ENCODE measurements at regions not wholly inside any gene's neighbourhood (a gene's known extent, or its start where the extent isn't known, plus 50 kb on each side); places are given as distances from the start of the nearest gene placed in this dataset.
"Not testable (repeated sequence)": the region's sequence is repeated elsewhere in the genome, so short reads cannot be mapped to it uniquely, and the experiment has no call there.

- H3K4me1 Mint-ChIP-seq (ENCODE audit: low read depth, unreplicated experiment), result no peaks in the 10 kb centered on the region
- no peak overlapping the region for H3K4me3 Mint-ChIP-seq (ENCODE audit: unreplicated experiment)
- Histone ChIP-seq H3K9me3 (no peaks in the 10 kb centered on the region), H3K36me3 (ENCODE audit: control insufficient read depth, insufficient read depth, low read length) (no peaks in the 10 kb centered on the region), H3K4me1 (no peaks in the 10 kb centered on the region), H3K27me3 (replicated peaks; ENCODE audit: control insufficient read depth, insufficient read depth, low read length) (no peaks in the 10 kb centered on the region), H3K4me3 (ENCODE audit: low read depth, low read length) (no peak overlapping the region)
- no peaks in the 10 kb centered on the region for H3K27me3 Mint-ChIP-seq (ENCODE audit: insufficient read depth, unreplicated experiment)
- POLR2A ChIA-PET, result no interaction called here
- CTCF ChIA-PET, result no interaction called here
- no peak overlapping the region for H3K27ac Mint-ChIP-seq (ENCODE audit: unreplicated experiment)
- no peaks in the 10 kb centered on the region for H3K9me3 Mint-ChIP-seq (ENCODE audit: unreplicated experiment)
- H3K36me3 Mint-ChIP-seq (ENCODE audit: insufficient read depth, unreplicated experiment), result no peaks in the 10 kb centered on the region
- DNase-seq, result no peak
- BruUV-seq (replicated peaks), result no TSS peak
- intact Hi-C loops (cut with micrococcal nuclease; ENCODE audit: unreplicated experiment), result no loop called here
- no peak for TF ChIP-seq CTCF (IDR thresholded peaks at IDR 0.05; ENCODE audit: insufficient read depth in 1 of 2, low read depth in 1 of 2, low read length in 1 of 2, severe bottlenecking in 1 of 2, unreplicated experiment in 1 of 2)
These were observed 287.8 kb upstream of the CNTN5 start for GRCh38 chr11:98732947-98733346.

- H3K27me3 ChIP-seq (replicated peaks; ENCODE audit: control insufficient read depth, insufficient read depth, low read length); H3K4me1 Mint-ChIP-seq (ENCODE audit: low read depth, unreplicated experiment); BruUV-seq (replicated peaks); H3K27me3 Mint-ChIP-seq (ENCODE audit: insufficient read depth, unreplicated experiment); POLR2A ChIA-PET; H3K36me3 Mint-ChIP-seq (ENCODE audit: insufficient read depth, unreplicated experiment); H3K27ac Mint-ChIP-seq (ENCODE audit: unreplicated experiment); H3K9me3 ChIP-seq; DNase-seq; H3K9me3 Mint-ChIP-seq (ENCODE audit: unreplicated experiment); CTCF ChIA-PET; H3K36me3 ChIP-seq (ENCODE audit: control insufficient read depth, insufficient read depth, low read length); H3K4me3 ChIP-seq (ENCODE audit: low read depth, low read length); intact Hi-C loops (cut with micrococcal nuclease; ENCODE audit: unreplicated experiment); H3K4me3 Mint-ChIP-seq (ENCODE audit: unreplicated experiment); H3K4me1 ChIP-seq: not testable (repeated sequence)
These were observed 287.4 kb upstream of the CNTN5 start for GRCh38 chr11:98733378-98733777.

GRCh38 chr11:98734686-98735085, 286.1 kb upstream of the CNTN5 start:
- no peak for DNase-seq
- Mint-ChIP-seq H3K27ac (ENCODE audit: unreplicated experiment) (no peak overlapping the region), H3K27me3 (ENCODE audit: insufficient read depth, unreplicated experiment) (no peaks in the 10 kb centered on the region), H3K9me3 (ENCODE audit: unreplicated experiment) (no peaks in the 10 kb centered on the region), H3K4me3 (ENCODE audit: unreplicated experiment) (no peak overlapping the region), H3K4me1 (ENCODE audit: low read depth, unreplicated experiment) (no peaks in the 10 kb centered on the region), H3K36me3 (ENCODE audit: insufficient read depth, unreplicated experiment) (no peaks in the 10 kb centered on the region)
- no peaks in the 10 kb centered on the region for H3K9me3 ChIP-seq
- ChIA-PET CTCF (no interaction called here), POLR2A (no interaction called here)
- H3K27me3 ChIP-seq (replicated peaks; ENCODE audit: control insufficient read depth, insufficient read depth, low read length), result no peaks in the 10 kb centered on the region
- H3K4me1 ChIP-seq, result no peaks in the 10 kb centered on the region
- H3K4me3 ChIP-seq (ENCODE audit: low read depth, low read length), result no peak overlapping the region
- intact Hi-C loops (cut with micrococcal nuclease; ENCODE audit: unreplicated experiment), result no loop called here
- TF ChIP-seq CTCF (IDR thresholded peaks at IDR 0.05; ENCODE audit: insufficient read depth in 1 of 2, low read depth in 1 of 2, low read length in 1 of 2, severe bottlenecking in 1 of 2, unreplicated experiment in 1 of 2), result no peak
- BruUV-seq (replicated peaks), result no TSS peak
- H3K36me3 ChIP-seq (ENCODE audit: control insufficient read depth, insufficient read depth, low read length), result no peaks in the 10 kb centered on the region

- H3K27me3 ChIP-seq (replicated peaks; ENCODE audit: control insufficient read depth, insufficient read depth, low read length), result no peaks in the 10 kb centered on the region
- TF ChIP-seq CTCF (IDR thresholded peaks at IDR 0.05; ENCODE audit: insufficient read depth in 1 of 2, low read depth in 1 of 2, low read length in 1 of 2, severe bottlenecking in 1 of 2, unreplicated experiment in 1 of 2), result no peak
- H3K36me3 ChIP-seq (ENCODE audit: control insufficient read depth, insufficient read depth, low read length), result no peaks in the 10 kb centered on the region
- Mint-ChIP-seq H3K27ac (ENCODE audit: unreplicated experiment) (no peak overlapping the region), H3K4me1 (ENCODE audit: low read depth, unreplicated experiment) (no peaks in the 10 kb centered on the region), H3K27me3 (ENCODE audit: insufficient read depth, unreplicated experiment) (no peaks in the 10 kb centered on the region), H3K4me3 (ENCODE audit: unreplicated experiment) (no peak overlapping the region), H3K36me3 (ENCODE audit: insufficient read depth, unreplicated experiment) (no peaks in the 10 kb centered on the region), H3K9me3 (ENCODE audit: unreplicated experiment) (no peaks in the 10 kb centered on the region)
- BruUV-seq (replicated peaks), result no TSS peak
- CTCF ChIA-PET, result no interaction called here
- H3K9me3 ChIP-seq, result no peaks in the 10 kb centered on the region
- H3K4me3 ChIP-seq (ENCODE audit: low read depth, low read length), result no peak overlapping the region
- no peak for DNase-seq
- H3K4me1 ChIP-seq, result no peaks in the 10 kb centered on the region
- intact Hi-C loops (cut with micrococcal nuclease; ENCODE audit: unreplicated experiment), result no loop called here
- POLR2A ChIA-PET, result no interaction called here
These were observed 283.9 kb upstream of the CNTN5 start for GRCh38 chr11:98736833-98737232.
